ENCODE measurements at regions not wholly inside any gene's neighbourhood (a gene's known extent, or its start where the extent isn't known, plus 50 kb on each side); places are given as distances from the start of the nearest gene placed in this dataset.

GRCh38 chr2:120473522-120474271 lies 127.8 kb downstream of the INHBB start:
- Histone ChIP-seq H3K56ac (ENCODE audit: insufficient read length, low read depth, low read length) (no peak overlapping the region), H3T11ph (ENCODE audit: low read length) (no peak overlapping the region), H2AFZ (ENCODE audit: low read length) (no peak overlapping the region), H3K23ac (ENCODE audit: insufficient read length, low read depth, low read length) (no peak overlapping the region), H3K9ac (ENCODE audit: extremely low read depth, insufficient read length, low read length) (no peak overlapping the region), H3K4me1 (ENCODE audit: insufficient read depth, low read length) (no peaks in the 10 kb centered on the region), H3K4ac (ENCODE audit: low read depth, low read length) (no peak overlapping the region), H2BK20ac (ENCODE audit: low read depth, low read length, poor library complexity, severe bottlenecking) (no peak overlapping the region), H2BK5ac (ENCODE audit: insufficient read length, low read length) (no peak overlapping the region), H4K5ac (ENCODE audit: insufficient read length, low read depth, low read length) (no peak overlapping the region), H2BK15ac (ENCODE audit: low read depth, low read length) (no peak overlapping the region), H2BK120ac (ENCODE audit: low read depth, low read length, poor library complexity, severe bottlenecking) (no peak overlapping the region), H3K27me3 (ENCODE audit: insufficient read depth, low read length) (peaks cover 12% of the 10 kb centered on the region; the same call in 1 of the 2 replicates), H3K79me1 (ENCODE audit: insufficient read depth, low read depth, low read length, poor library complexity, severe bottlenecking) (no peaks in the 10 kb centered on the region), H3K79me2 (ENCODE audit: insufficient read depth, low read length) (no peaks in the 10 kb centered on the region), H3K9me3 (ENCODE audit: control insufficient read depth, low read depth, low read length) (no peaks in the 10 kb centered on the region), H3K23me2 (ENCODE audit: insufficient read length, low read depth, low read length, poor library complexity, severe bottlenecking) (no peaks in the 10 kb centered on the region), H3K27ac (ENCODE audit: insufficient read length, low read depth, low read length) (no peak overlapping the region), H3K4me2 (ENCODE audit: insufficient read depth, insufficient read length, low read length) (no peak overlapping the region), H2AK5ac (ENCODE audit: insufficient read length, low read length) (no peak overlapping the region), H3K14ac (ENCODE audit: insufficient read depth, low read length) (no peak overlapping the region), H3K18ac (ENCODE audit: insufficient read length, low read depth, low read length) (no peak overlapping the region), H4K20me1 (ENCODE audit: control insufficient read depth, insufficient read depth, insufficient read length) (no peaks in the 10 kb centered on the region), H2BK12ac (ENCODE audit: insufficient read length, low read depth, low read length) (no peak overlapping the region), H4K8ac (replicated peaks; ENCODE audit: insufficient read length, low read depth, low read length) (no peak overlapping the region), H4K91ac (ENCODE audit: insufficient read length, low read depth, low read length) (no peak overlapping the region)
- TF ChIP-seq CTCF (conservative IDR thresholded peaks at IDR 0.05) = no peak
- H3K27ac Mint-ChIP-seq = no peak overlapping the region
- peaks cover 5 to 7% of the 10 kb centered on the region in 2 experiments; a peak in 4 of 5 replicates for H3K9me3 Mint-ChIP-seq
- DNase-seq = no peak
- peaks cover 100% of the 10 kb centered on the region for H3K27me3 Mint-ChIP-seq (ENCODE audit: low read depth)
- no CpG with 5 or more reads among the region's 16 CpGs for WGBS (ENCODE audit: extremely low coverage, insufficient read length, low lambda C conversion rate)
- no peak overlapping the region for H3K4me3 Mint-ChIP-seq
- H3K4me1 Mint-ChIP-seq = no peaks in the 10 kb centered on the region
- no peaks in the 10 kb centered on the region; a peak in 1 of 7 replicates for H3K36me3 Mint-ChIP-seq (ENCODE audit: insufficient read depth in 1 of 3, low read depth in 3 of 3)

All from H9 (cell line).